IMR-90 (cell line): ENCODE measurements at regions not wholly inside any gene's neighbourhood (a gene's known extent, or its start where the extent isn't known, plus 50 kb on each side); places are given as distances from the start of the nearest gene placed in this dataset.

Experiments used
- ATAC-seq: fragments of 200-7000 bp; cut with Tn5 transposase; 2 replicates; pipeline ENCODE4 v1.9.1; 2020; ENCODE audit warnings: low read depth, mild to moderate bottlenecking, moderate library complexity
- BruUV-seq: library from RNA; stranded (reverse); fragments of 400-500 nt; replicated peaks from 2 replicates; lab custom pipeline; 2021; lab: Mats Ljungman, UMichigan
- CTCF ChIA-PET: fragments of 300-600 bp; formaldehyde crosslinking; extraction: SDS; loops from one replicate; lab custom pipeline; 2021; ENCODE audit warnings: antibody characterized with exemption; lab: Yijun Ruan, JAX
- POLR2A ChIA-PET: fragments of 300-600 bp; sonication (Branson Sonifier 250); formaldehyde crosslinking; loops from one replicate; lab custom pipeline; 2022; ENCODE audit warnings: antibody characterized with exemption; ENCODE audit not compliant: unreplicated experiment; lab: Charles Lee
- DNase-seq: peaks from one replicate; pipeline ENCODE4 v3.0.0; 2013
- H2AFZ ChIP-seq: replicated peaks from 2 replicates; pipeline ENCODE3; 2013; ENCODE audit warnings: low read length, mild to moderate bottlenecking; ENCODE audit not compliant: poor library complexity
- H2AK5ac ChIP-seq: 2 replicates; pipeline ENCODE4 v1.6.1; 2013; ENCODE audit warnings: low read depth, low read length, inconsistent platforms
- H2AK9ac ChIP-seq: replicated peaks from 2 replicates; pipeline ENCODE3; 2013; ENCODE audit warnings: mild to moderate bottlenecking, low read depth, low read length, moderate library complexity; ENCODE audit not compliant: poor library complexity
- H2BK120ac ChIP-seq: 2 replicates; pipeline ENCODE4 v1.6.1; 2013; ENCODE audit warnings: low read depth, low read length, inconsistent platforms
- H2BK15ac ChIP-seq: 3 replicates; pipeline ENCODE4 v1.6.1; 2013; ENCODE audit warnings: low read depth, low read length, inconsistent platforms
- H2BK20ac ChIP-seq: 2 replicates; pipeline ENCODE4 v1.6.1; 2013; ENCODE audit warnings: low read depth, mild to moderate bottlenecking, inconsistent platforms, low read length, moderate library complexity
- H2BK5ac ChIP-seq: 2 replicates; pipeline ENCODE4 v1.6.1; 2013; ENCODE audit warnings: mild to moderate bottlenecking, low read depth, low read length, inconsistent platforms; ENCODE audit not compliant: poor library complexity, severe bottlenecking
- H3K14ac ChIP-seq: replicated peaks from 2 replicates; pipeline ENCODE4 v1.6.1; 2013; ENCODE audit warnings: low read depth, low read length, inconsistent platforms
- H3K18ac ChIP-seq: 2 replicates; pipeline ENCODE4 v1.6.1; 2013; ENCODE audit warnings: low read depth, low read length, control low read depth
- H3K23ac ChIP-seq: 2 replicates; pipeline ENCODE4 v1.6.1; 2013; ENCODE audit warnings: low read depth, low read length, inconsistent platforms
- H3K27ac ChIP-seq: 2 replicates; pipeline ENCODE4 v1.5.1; 2013; ENCODE audit warnings: mild to moderate bottlenecking, control low read depth, low read length; ENCODE audit not compliant: insufficient read depth
- H3K27me3 ChIP-seq: 2 replicates; pipeline ENCODE4 v1.6.1; 2013; ENCODE audit warnings: low read length; ENCODE audit not compliant: control insufficient read depth, insufficient read depth
- H3K36me3 ChIP-seq: 2 replicates; pipeline ENCODE4 v1.6.1; 2013; ENCODE audit warnings: low read length, mixed read lengths; ENCODE audit not compliant: control insufficient read depth, insufficient read depth
- H3K4ac ChIP-seq: 2 replicates; pipeline ENCODE4 v1.6.1; 2013; ENCODE audit warnings: low read depth, low read length, inconsistent platforms
- H3K4me1 ChIP-seq: 2 replicates; pipeline ENCODE4 v1.6.1; 2013; ENCODE audit warnings: low read length, mixed read lengths; ENCODE audit not compliant: control insufficient read depth, insufficient read depth
- H3K4me2 ChIP-seq: 2 replicates; pipeline ENCODE4 v1.6.1; 2013; ENCODE audit warnings: low read depth, mild to moderate bottlenecking, control low read depth, low read length, moderate library complexity
- H3K4me3 ChIP-seq: 2 replicates; pipeline ENCODE4 v1.5.1; 2013; ENCODE audit warnings: low read depth, mild to moderate bottlenecking, control low read depth, low read length, moderate library complexity; ENCODE audit not compliant: insufficient read depth
- H3K56ac ChIP-seq: 2 replicates; pipeline ENCODE4 v1.6.1; 2013; ENCODE audit warnings: low read length, inconsistent platforms; ENCODE audit not compliant: insufficient read depth; ENCODE audit errors: extremely low read depth
- H3K79me1 ChIP-seq, 2 experiments: 2 replicates each; pipeline ENCODE4 v1.6.1; 2013; ENCODE audit warnings: low read length in 2 of 2, inconsistent platforms in 1 of 2, low read depth in 1 of 2
- H3K9ac ChIP-seq: 2 replicates; pipeline ENCODE4 v1.6.1; 2013; ENCODE audit warnings: low read depth, low read length, control low read depth
- H3K9me1 ChIP-seq: 2 replicates; pipeline ENCODE4 v1.6.1; 2013; ENCODE audit warnings: low read length, inconsistent platforms; ENCODE audit not compliant: insufficient read depth
- H3K9me3 ChIP-seq: 2 replicates; pipeline ENCODE4 v1.6.1; 2013; ENCODE audit warnings: low read length; ENCODE audit not compliant: control insufficient read depth, insufficient read depth
- H4K20me1 ChIP-seq: 2 replicates; pipeline ENCODE4 v1.6.1; 2013; ENCODE audit warnings: low read length, inconsistent platforms; ENCODE audit not compliant: insufficient read depth
- H4K5ac ChIP-seq: 2 replicates; pipeline ENCODE4 v1.6.1; 2013; ENCODE audit warnings: mild to moderate bottlenecking, low read depth, low read length, control low read depth
- H4K8ac ChIP-seq, 2 experiments: 2 replicates each; pipeline ENCODE4 v1.6.1; 2013; ENCODE audit warnings: low read depth in 2 of 2, low read length in 2 of 2, control low read depth in 1 of 2, inconsistent platforms in 1 of 2
- H4K91ac ChIP-seq: 2 replicates; pipeline ENCODE4 v1.6.1; 2013; ENCODE audit warnings: low read depth, low read length, inconsistent platforms; ENCODE audit not compliant: insufficient read depth
- MXI1 ChIP-seq: IDR thresholded peaks from 2 replicates; pipeline ENCODE4 v1.6.1; 2012; ENCODE audit warnings: low read depth, mild to moderate bottlenecking, low read length, moderate library complexity, borderline replicate concordance
- POLR2A ChIP-seq: IDR thresholded peaks from 2 replicates; pipeline ENCODE4 v1.6.1; 2012; ENCODE audit warnings: mild to moderate bottlenecking, low read depth, low read length
- WGBS, 2 experiments: methylation state at CpG; one replicate each; pipeline versions ENCODE4 v1.1.5 to v1.1.7; 2013; ENCODE audit warnings: missing lambda C conversion rate in 2 of 2; ENCODE audit not compliant: insufficient read length in 1 of 2; ENCODE audit errors: extremely low coverage in 2 of 2; 5-methylcytosine and 5-hydroxymethylcytosine counted together
- dilution Hi-C: fragments of 300-500 bp; cut with HindIII; formaldehyde crosslinking; loops from one replicate; pipeline ENCODE4 v1.14.3; 2018; ENCODE audit warnings: low sequenced_read_pairs; ENCODE audit not compliant: unreplicated experiment
- in situ Hi-C: fragments of 300-500 bp; cut with MboI; formaldehyde crosslinking; loops from 3 replicates; pipeline ENCODE4 v1.14.3; 2019; ENCODE audit warnings: low sequenced_read_pairs, inconsistent platforms, mixed read lengths
- intact Hi-C: fragments of 100-400 bp; cut with micrococcal nuclease; formaldehyde crosslinking; loops from 2 replicates; pipeline ENCODE4 v1.10.0; 2022

DNA sequence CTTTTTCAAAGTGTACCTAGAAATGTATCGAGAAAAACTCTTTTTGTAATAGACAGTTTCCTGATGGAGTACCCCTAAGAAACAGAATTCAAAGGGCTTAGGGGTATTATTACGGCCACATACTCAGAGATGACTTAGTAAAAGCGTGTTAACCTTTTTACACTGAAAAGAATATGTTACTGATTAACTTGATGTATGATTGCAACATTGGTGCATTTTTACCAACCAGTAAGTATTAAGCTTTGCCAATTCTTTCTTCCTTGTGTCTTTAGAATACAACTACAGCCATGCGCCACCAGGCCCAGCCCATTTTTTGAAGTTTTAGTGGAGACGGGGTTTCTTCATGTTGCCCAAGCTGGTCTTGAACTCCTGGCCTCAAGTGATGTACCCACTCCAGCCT is 1997.0 kb upstream of the LRRTM1 start:
- no peak overlapping the region for H2AK9ac ChIP-seq
- CTCF ChIA-PET, result no interaction called here
- no peak overlapping the region for H2BK15ac ChIP-seq
- no peak overlapping the region for H4K8ac ChIP-seq
- H3K4me1 ChIP-seq, result no peaks in the 10 kb centered on the region
- H3K4me3 ChIP-seq, result no peak overlapping the region
- ATAC-seq, result no peak
- TF ChIP-seq POLR2A, result no peak
- TF ChIP-seq MXI1, result no peak
- no peak overlapping the region for H3K27ac ChIP-seq
- H3K9ac ChIP-seq, result no peak overlapping the region
- POLR2A ChIA-PET, result no interaction called here
- no CpG with 5 or more reads among the region's 5 CpGs for whole genome bisulfite sequencing, 2 experiments
- H3K9me1 ChIP-seq, result no peaks in the 10 kb centered on the region
- no peak for DNase-seq
- intact Hi-C loops, result no loop called here
- in situ Hi-C loops, result no loop called here
- H2BK120ac ChIP-seq, result no peak overlapping the region
- no peaks in the 10 kb centered on the region for H4K20me1 ChIP-seq
- no peak overlapping the region for H2BK5ac ChIP-seq
- dilution Hi-C loops, result no loop called here
- H3K9me3 ChIP-seq, result peaks cover 2% of the 10 kb centered on the region; the same call in 1 of the 2 replicates
- no peak overlapping the region for H3K14ac ChIP-seq
- H3K18ac ChIP-seq, result no peak overlapping the region
- H3K4ac ChIP-seq, result no peak overlapping the region
- H2BK20ac ChIP-seq, result no peak overlapping the region
- H2AFZ ChIP-seq, result no peak overlapping the region
- no peak overlapping the region for H3K56ac ChIP-seq
- H4K91ac ChIP-seq, result no peak overlapping the region
- no peak overlapping the region for H4K5ac ChIP-seq
- H3K4me2 ChIP-seq, result no peak overlapping the region
- no peak overlapping the region for H2AK5ac ChIP-seq
- H3K23ac ChIP-seq, result no peak overlapping the region
- no TSS peak for BruUV-seq
- H3K79me1 ChIP-seq, result no peaks in the 10 kb centered on the region
- H3K36me3 ChIP-seq, result no peaks in the 10 kb centered on the region
- no peaks in the 10 kb centered on the region for H3K27me3 ChIP-seq
